ENCODE measurements at regions not wholly inside any gene's neighbourhood (a gene's known extent, or its start where the extent isn't known, plus 50 kb on each side); places are given as distances from the start of the nearest gene placed in this dataset.
A peak's percentile ranks its signal among the peaks of the same experiment; 100 is the strongest.

DNA sequence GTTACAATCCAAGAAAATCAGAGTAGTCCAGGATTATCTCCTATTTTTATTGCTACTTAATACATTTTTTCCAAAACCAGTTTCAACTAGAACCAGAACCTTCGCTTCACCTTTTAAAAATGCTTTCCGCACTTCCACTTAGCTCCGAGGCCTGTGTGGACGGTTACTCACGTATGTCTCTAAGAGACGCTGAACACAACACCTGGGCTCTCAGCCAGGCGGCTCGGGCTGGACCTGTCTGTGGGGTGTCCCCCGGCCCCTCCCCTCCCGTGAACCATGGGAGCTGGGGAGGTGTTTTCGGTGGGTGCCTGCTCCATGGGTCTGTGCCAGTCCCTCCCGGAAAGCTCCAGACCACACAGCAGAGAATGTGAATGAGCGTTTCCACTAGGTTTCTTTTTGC lies 223.8 kb downstream of the GLI2 start:
- H3K9me3 Mint-ChIP-seq (ENCODE audit: unreplicated experiment): no peaks in the 10 kb centered on the region
- peaks cover 31% of the 10 kb centered on the region for H3K36me3 Mint-ChIP-seq (ENCODE audit: low read depth, unreplicated experiment)
- H3K27ac Mint-ChIP-seq (ENCODE audit: unreplicated experiment): no peak overlapping the region
- peaks cover 38% of the 10 kb centered on the region for H4K20me1 ChIP-seq (ENCODE audit: insufficient read depth, low read length)
- H3K4me3 Mint-ChIP-seq (ENCODE audit: unreplicated experiment): no peak overlapping the region
- FAIRE-seq: no peak
- no peaks in the 10 kb centered on the region for H3K9me3 ChIP-seq (ENCODE audit: insufficient read depth, low read depth, low read length)
- no peak overlapping the region for H3K27ac ChIP-seq (ENCODE audit: low read depth, low read length)
- H3K9ac ChIP-seq (ENCODE audit: low read length): no peak overlapping the region
- H3K36me3 ChIP-seq (ENCODE audit: insufficient read depth, low read length): peaks cover 4% of the 10 kb centered on the region
- H3K4me3 ChIP-seq (ENCODE audit: insufficient read depth, low read depth, low read length): no peak overlapping the region
- H3K79me2 ChIP-seq (ENCODE audit: insufficient read depth, low read length): no peaks in the 10 kb centered on the region
- H3K4me1 Mint-ChIP-seq (ENCODE audit: low read depth, unreplicated experiment): peaks cover 12% of the 10 kb centered on the region
- H3K4me1 ChIP-seq (ENCODE audit: insufficient read depth, low read length): peaks cover 27% of the 10 kb centered on the region
- DNase-seq (ENCODE audit: low read depth): peak; percentile 66
- no peaks in the 10 kb centered on the region for H3K27me3 ChIP-seq (ENCODE audit: insufficient read depth, low read length)
- H2AFZ ChIP-seq (ENCODE audit: low read depth, low read length): no peak overlapping the region
- no peaks in the 10 kb centered on the region for H3K27me3 Mint-ChIP-seq (ENCODE audit: low read depth, unreplicated experiment)
- peak overlapping the region; percentile 27 for H3K4me2 ChIP-seq (ENCODE audit: low read length)
- no peak for TF ChIP-seq EZH2 (IDR thresholded peaks at IDR 0.05; ENCODE audit: insufficient read depth, low read length)
- TF ChIP-seq, protein P1, sequence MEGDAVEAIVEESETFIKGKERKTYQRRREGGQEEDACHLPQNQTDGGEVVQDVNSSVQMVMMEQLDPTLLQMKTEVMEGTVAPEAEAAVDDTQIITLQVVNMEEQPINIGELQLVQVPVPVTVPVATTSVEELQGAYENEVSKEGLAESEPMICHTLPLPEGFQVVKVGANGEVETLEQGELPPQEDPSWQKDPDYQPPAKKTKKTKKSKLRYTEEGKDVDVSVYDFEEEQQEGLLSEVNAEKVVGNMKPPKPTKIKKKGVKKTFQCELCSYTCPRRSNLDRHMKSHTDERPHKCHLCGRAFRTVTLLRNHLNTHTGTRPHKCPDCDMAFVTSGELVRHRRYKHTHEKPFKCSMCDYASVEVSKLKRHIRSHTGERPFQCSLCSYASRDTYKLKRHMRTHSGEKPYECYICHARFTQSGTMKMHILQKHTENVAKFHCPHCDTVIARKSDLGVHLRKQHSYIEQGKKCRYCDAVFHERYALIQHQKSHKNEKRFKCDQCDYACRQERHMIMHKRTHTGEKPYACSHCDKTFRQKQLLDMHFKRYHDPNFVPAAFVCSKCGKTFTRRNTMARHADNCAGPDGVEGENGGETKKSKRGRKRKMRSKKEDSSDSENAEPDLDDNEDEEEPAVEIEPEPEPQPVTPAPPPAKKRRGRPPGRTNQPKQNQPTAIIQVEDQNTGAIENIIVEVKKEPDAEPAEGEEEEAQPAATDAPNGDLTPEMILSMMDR (IDR thresholded peaks at IDR 0.05; ENCODE audit: insufficient read depth, low read depth, low read length): no peak

GRCh38 chr2:120960770-120961366 lies 225.2 kb downstream of the GLI2 start:
- H3K27ac ChIP-seq (ENCODE audit: low read depth, low read length): no peak overlapping the region
- peaks cover 14% of the 10 kb centered on the region for H3K4me1 Mint-ChIP-seq (ENCODE audit: low read depth, unreplicated experiment)
- TF ChIP-seq, protein P1 (IDR thresholded peaks at IDR 0.05; ENCODE audit: insufficient read depth, low read depth, low read length): no peak
- TF ChIP-seq EZH2 (IDR thresholded peaks at IDR 0.05; ENCODE audit: insufficient read depth, low read length): no peak

GRCh38 chr2:120961396-120961795 lies 225.7 kb downstream of the GLI2 start:
- Histone ChIP-seq H3K4me1 (ENCODE audit: insufficient read depth, low read length) (peaks cover 18% of the 10 kb centered on the region), H3K36me3 (ENCODE audit: insufficient read depth, low read length) (peaks cover 4% of the 10 kb centered on the region), H3K4me2 (ENCODE audit: low read length) (no peak overlapping the region), H2AFZ (ENCODE audit: low read depth, low read length) (no peak overlapping the region), H3K9me3 (ENCODE audit: insufficient read depth, low read depth, low read length) (no peaks in the 10 kb centered on the region), H3K27ac (ENCODE audit: low read depth, low read length) (no peak overlapping the region), H3K9ac (ENCODE audit: low read length) (no peak overlapping the region), H3K4me3 (ENCODE audit: insufficient read depth, low read depth, low read length) (no peak overlapping the region), H3K79me2 (ENCODE audit: insufficient read depth, low read length) (no peaks in the 10 kb centered on the region), H4K20me1 (ENCODE audit: insufficient read depth, low read length) (peaks cover 44% of the 10 kb centered on the region), H3K27me3 (ENCODE audit: insufficient read depth, low read length) (no peaks in the 10 kb centered on the region)
- TF ChIP-seq, protein P1 (IDR thresholded peaks at IDR 0.05; ENCODE audit: insufficient read depth, low read depth, low read length): no peak
- no peak for TF ChIP-seq EZH2 (IDR thresholded peaks at IDR 0.05; ENCODE audit: insufficient read depth, low read length)
- peaks cover 27% of the 10 kb centered on the region for H3K36me3 Mint-ChIP-seq (ENCODE audit: low read depth, unreplicated experiment)
- H3K27ac Mint-ChIP-seq (ENCODE audit: unreplicated experiment): no peak overlapping the region
- H3K4me3 Mint-ChIP-seq (ENCODE audit: unreplicated experiment): no peak overlapping the region
- H3K9me3 Mint-ChIP-seq (ENCODE audit: unreplicated experiment): no peaks in the 10 kb centered on the region
- FAIRE-seq (no peak), DNase-seq (ENCODE audit: low read depth) (no peak)
- H3K4me1 Mint-ChIP-seq (ENCODE audit: low read depth, unreplicated experiment): peaks cover 14% of the 10 kb centered on the region
- H3K27me3 Mint-ChIP-seq (ENCODE audit: low read depth, unreplicated experiment): no peaks in the 10 kb centered on the region

More at GRCh38 chr2:120960770-120961366, 225.2 kb downstream of the GLI2 start:
- Histone ChIP-seq H3K36me3 (ENCODE audit: insufficient read depth, low read length) (peaks cover 4% of the 10 kb centered on the region), H3K9ac (ENCODE audit: low read length) (no peak overlapping the region), H3K4me1 (ENCODE audit: insufficient read depth, low read length) (peaks cover 19% of the 10 kb centered on the region), H4K20me1 (ENCODE audit: insufficient read depth, low read length) (peaks cover 44% of the 10 kb centered on the region), H2AFZ (ENCODE audit: low read depth, low read length) (no peak overlapping the region), H3K79me2 (ENCODE audit: insufficient read depth, low read length) (no peaks in the 10 kb centered on the region), H3K27me3 (ENCODE audit: insufficient read depth, low read length) (no peaks in the 10 kb centered on the region), H3K4me3 (ENCODE audit: insufficient read depth, low read depth, low read length) (no peak overlapping the region), H3K4me2 (ENCODE audit: low read length) (no peak overlapping the region), H3K9me3 (ENCODE audit: insufficient read depth, low read depth, low read length) (no peaks in the 10 kb centered on the region)
- no peak overlapping the region for H3K27ac Mint-ChIP-seq (ENCODE audit: unreplicated experiment)
- no peak for DNase-seq (ENCODE audit: low read depth)
- no peaks in the 10 kb centered on the region for H3K9me3 Mint-ChIP-seq (ENCODE audit: unreplicated experiment)
- no peak overlapping the region for H3K4me3 Mint-ChIP-seq (ENCODE audit: unreplicated experiment)
- no peaks in the 10 kb centered on the region for H3K27me3 Mint-ChIP-seq (ENCODE audit: low read depth, unreplicated experiment)
- H3K36me3 Mint-ChIP-seq (ENCODE audit: low read depth, unreplicated experiment): peaks cover 31% of the 10 kb centered on the region
- FAIRE-seq: no peak
